ENCODE measurements at regions not wholly inside any gene's neighbourhood (a gene's known extent, or its start where the extent isn't known, plus 50 kb on each side); places are given as distances from the start of the nearest gene placed in this dataset.

GRCh38 chr16:80317599-80318037 lies 223.2 kb upstream of the DYNLRB2 start:
- Histone ChIP-seq H3K27me3 (ENCODE audit: control insufficient read depth, low read length) (no peaks in the 10 kb centered on the region), H3K9me2 (replicated peaks; ENCODE audit: control insufficient read depth, low read length) (no peaks in the 10 kb centered on the region), H3K27ac (ENCODE audit: low read depth, low read length) (no peak overlapping the region), H3K36me3 (ENCODE audit: control insufficient read depth, low read length) (no peaks in the 10 kb centered on the region), H3K4me3 (ENCODE audit: low read length) (no peak overlapping the region), H3K4me1 (ENCODE audit: control insufficient read depth, low read length) (no peaks in the 10 kb centered on the region), H3F3A (ENCODE audit: control insufficient read depth, insufficient read depth) (no peaks in the 10 kb centered on the region), H3K9me3 (ENCODE audit: control insufficient read depth, insufficient read depth, low read length) (no peaks in the 10 kb centered on the region), H3K79me2 (ENCODE audit: control insufficient read depth, low read length) (no peaks in the 10 kb centered on the region), H3K4me2 (ENCODE audit: low read length) (no peak overlapping the region), H4K20me1 (ENCODE audit: control insufficient read depth, insufficient read depth, low read depth, low read length) (no peaks in the 10 kb centered on the region)
- no peak for TF ChIP-seq EZH2phosphoT487 (IDR thresholded peaks at IDR 0.05; ENCODE audit: borderline replicate concordance, low read length)
- TF ChIP-seq CTCF (IDR thresholded peaks at IDR 0.05; ENCODE audit: low read depth, low read length, poor library complexity, severe bottlenecking), result no peak

- Histone ChIP-seq H3K27ac (ENCODE audit: low read depth, low read length) (no peak overlapping the region), H4K20me1 (ENCODE audit: control insufficient read depth, insufficient read depth, low read depth, low read length) (no peaks in the 10 kb centered on the region), H3F3A (ENCODE audit: control insufficient read depth, insufficient read depth) (no peaks in the 10 kb centered on the region), H3K79me2 (ENCODE audit: control insufficient read depth, low read length) (no peaks in the 10 kb centered on the region), H3K9me3 (ENCODE audit: control insufficient read depth, insufficient read depth, low read length) (no peaks in the 10 kb centered on the region), H3K9me2 (replicated peaks; ENCODE audit: control insufficient read depth, low read length) (no peaks in the 10 kb centered on the region), H3K4me2 (ENCODE audit: low read length) (no peak overlapping the region), H3K36me3 (ENCODE audit: control insufficient read depth, low read length) (no peaks in the 10 kb centered on the region), H3K4me3 (ENCODE audit: low read length) (no peak overlapping the region), H3K27me3 (ENCODE audit: control insufficient read depth, low read length) (no peaks in the 10 kb centered on the region), H3K4me1 (ENCODE audit: control insufficient read depth, low read length) (no peaks in the 10 kb centered on the region)
- TF ChIP-seq CTCF (IDR thresholded peaks at IDR 0.05; ENCODE audit: low read depth, low read length, poor library complexity, severe bottlenecking) (no peak), EZH2phosphoT487 (IDR thresholded peaks at IDR 0.05; ENCODE audit: borderline replicate concordance, low read length) (no peak)
Observed at GRCh38 chr16:80317116-80317515, 223.7 kb upstream of the DYNLRB2 start.

- no peaks in the 10 kb centered on the region for H3K27me3 ChIP-seq (ENCODE audit: control insufficient read depth, low read length)
- no peak overlapping the region for H3K4me3 ChIP-seq (ENCODE audit: low read length)
- H3K36me3 ChIP-seq (ENCODE audit: control insufficient read depth, low read length), result no peaks in the 10 kb centered on the region
- H4K20me1 ChIP-seq (ENCODE audit: control insufficient read depth, insufficient read depth, low read depth, low read length), result no peaks in the 10 kb centered on the region
- H3K27ac ChIP-seq (ENCODE audit: low read depth, low read length), result no peak overlapping the region
- H3K4me2 ChIP-seq (ENCODE audit: low read length), result no peak overlapping the region
- H3F3A ChIP-seq (ENCODE audit: control insufficient read depth, insufficient read depth), result no peaks in the 10 kb centered on the region
- no peaks in the 10 kb centered on the region for H3K4me1 ChIP-seq (ENCODE audit: control insufficient read depth, low read length)
- TF ChIP-seq EZH2phosphoT487 (IDR thresholded peaks at IDR 0.05; ENCODE audit: borderline replicate concordance, low read length) (no peak), CTCF (IDR thresholded peaks at IDR 0.05; ENCODE audit: low read depth, low read length, poor library complexity, severe bottlenecking) (no peak)
- H3K9me3 ChIP-seq (ENCODE audit: control insufficient read depth, insufficient read depth, low read length), result no peaks in the 10 kb centered on the region
- H3K79me2 ChIP-seq (ENCODE audit: control insufficient read depth, low read length), result no peaks in the 10 kb centered on the region
- no peaks in the 10 kb centered on the region for H3K9me2 ChIP-seq (replicated peaks; ENCODE audit: control insufficient read depth, low read length)
Observed at GRCh38 chr16:80314042-80314441, 226.8 kb upstream of the DYNLRB2 start.

DNA sequence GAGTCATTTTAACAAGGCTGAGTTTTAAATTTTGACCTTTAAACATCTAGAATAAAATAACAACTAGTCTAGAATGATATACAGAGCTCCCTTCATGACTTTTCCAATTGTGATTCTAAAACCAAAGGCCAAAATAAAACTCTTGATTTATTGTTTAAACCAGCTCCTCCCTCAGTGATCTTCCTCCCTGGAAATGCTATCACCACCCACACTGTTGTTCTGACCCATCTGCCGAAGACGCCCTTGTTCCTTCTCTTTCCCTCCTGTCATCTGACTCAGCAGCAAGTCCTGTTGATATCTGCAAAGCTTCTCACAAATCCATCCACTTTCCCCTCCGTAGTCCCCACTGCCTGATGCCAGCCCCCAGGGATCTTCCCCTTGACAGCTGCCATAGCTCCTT lies 231.6 kb upstream of the DYNLRB2 start:
- Histone ChIP-seq H3K9me2 (replicated peaks; ENCODE audit: control insufficient read depth, low read length) (no peaks in the 10 kb centered on the region), H3K27ac (ENCODE audit: low read depth, low read length) (no peak overlapping the region), H3K4me2 (ENCODE audit: low read length) (no peak overlapping the region), H3K4me1 (ENCODE audit: control insufficient read depth, low read length) (no peaks in the 10 kb centered on the region), H3F3A (ENCODE audit: control insufficient read depth, insufficient read depth) (no peaks in the 10 kb centered on the region), H3K79me2 (ENCODE audit: control insufficient read depth, low read length) (no peaks in the 10 kb centered on the region), H3K36me3 (ENCODE audit: control insufficient read depth, low read length) (no peaks in the 10 kb centered on the region), H3K9me3 (ENCODE audit: control insufficient read depth, insufficient read depth, low read length) (no peaks in the 10 kb centered on the region), H3K27me3 (ENCODE audit: control insufficient read depth, low read length) (no peaks in the 10 kb centered on the region), H4K20me1 (ENCODE audit: control insufficient read depth, insufficient read depth, low read depth, low read length) (no peaks in the 10 kb centered on the region), H3K4me3 (ENCODE audit: low read length) (no peak overlapping the region)
- no peak for TF ChIP-seq CTCF (IDR thresholded peaks at IDR 0.05; ENCODE audit: low read depth, low read length, poor library complexity, severe bottlenecking)
- TF ChIP-seq EZH2phosphoT487 (IDR thresholded peaks at IDR 0.05; ENCODE audit: borderline replicate concordance, low read length), result no peak

Measured in DOHH2 (cell line).